Fibroblast of lung (primary cell): ENCODE measurements at regions not wholly inside any gene's neighbourhood (a gene's known extent, or its start where the extent isn't known, plus 50 kb on each side); places are given as distances from the start of the nearest gene placed in this dataset.

Experiments
- EZH2 ChIP-seq: IDR thresholded peaks from 2 replicates; pipeline ENCODE4 v1.5.1; 2012; ENCODE audit warnings: low read length, control low read depth, mild to moderate bottlenecking; ENCODE audit errors: missing control alignments
- TF ChIP-seq, protein P1 (sequence below), 2 donors: IDR thresholded peaks in 1 of 2; conservative IDR thresholded peaks in 1 of 2; 1 replicate in 1 of 2; 2 replicates in 1 of 2; pipeline ENCODE4 v1.5.1; 2011 to 2012; ENCODE audit warnings: low read length in 2 of 2, control low read depth in 1 of 2, inconsistent platforms in 1 of 2, low read depth in 1 of 2, mild to moderate bottlenecking in 1 of 2

DNA sequence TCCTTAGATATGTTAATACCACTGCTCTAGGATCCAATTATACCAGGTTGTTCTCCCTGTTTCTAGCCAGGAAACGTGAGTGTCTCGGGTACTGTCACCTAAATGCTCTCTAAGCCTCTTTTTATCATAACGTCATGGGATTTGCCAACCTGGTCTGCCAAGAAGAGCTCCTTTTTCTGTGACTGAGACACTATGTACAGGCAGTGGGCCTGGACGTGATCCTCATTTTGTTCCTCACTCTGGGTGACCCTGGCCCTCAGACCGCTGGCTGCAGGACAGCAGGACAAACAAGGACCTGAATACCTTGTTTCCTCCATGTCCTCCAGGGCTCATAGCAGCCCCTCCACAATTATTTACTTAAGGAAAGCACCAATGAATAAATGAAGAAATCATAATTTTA is 69.1 kb downstream of the CD164 start:
- TF ChIP-seq, protein P1, sequence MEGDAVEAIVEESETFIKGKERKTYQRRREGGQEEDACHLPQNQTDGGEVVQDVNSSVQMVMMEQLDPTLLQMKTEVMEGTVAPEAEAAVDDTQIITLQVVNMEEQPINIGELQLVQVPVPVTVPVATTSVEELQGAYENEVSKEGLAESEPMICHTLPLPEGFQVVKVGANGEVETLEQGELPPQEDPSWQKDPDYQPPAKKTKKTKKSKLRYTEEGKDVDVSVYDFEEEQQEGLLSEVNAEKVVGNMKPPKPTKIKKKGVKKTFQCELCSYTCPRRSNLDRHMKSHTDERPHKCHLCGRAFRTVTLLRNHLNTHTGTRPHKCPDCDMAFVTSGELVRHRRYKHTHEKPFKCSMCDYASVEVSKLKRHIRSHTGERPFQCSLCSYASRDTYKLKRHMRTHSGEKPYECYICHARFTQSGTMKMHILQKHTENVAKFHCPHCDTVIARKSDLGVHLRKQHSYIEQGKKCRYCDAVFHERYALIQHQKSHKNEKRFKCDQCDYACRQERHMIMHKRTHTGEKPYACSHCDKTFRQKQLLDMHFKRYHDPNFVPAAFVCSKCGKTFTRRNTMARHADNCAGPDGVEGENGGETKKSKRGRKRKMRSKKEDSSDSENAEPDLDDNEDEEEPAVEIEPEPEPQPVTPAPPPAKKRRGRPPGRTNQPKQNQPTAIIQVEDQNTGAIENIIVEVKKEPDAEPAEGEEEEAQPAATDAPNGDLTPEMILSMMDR (conservative IDR thresholded peaks at IDR 0.05 in 1 of 2, IDR thresholded peaks at IDR 0.05 in 1 of 2; ENCODE audit: low read depth in 1 of 2, low read length in 2 of 2): no peak
- no peak for TF ChIP-seq EZH2
